Fibroblast of gingiva (primary cell): ENCODE measurements at regions not wholly inside any gene's neighbourhood (a gene's known extent, or its start where the extent isn't known, plus 50 kb on each side); places are given as distances from the start of the nearest gene placed in this dataset.
"Not testable (repeated sequence)": the region's sequence is repeated elsewhere in the genome, so short reads cannot be mapped to it uniquely, and the experiment has no call there.

Experiments
- DNase-seq: peaks from one replicate; pipeline ENCODE4 v3.0.0-alpha.2; 2011; ENCODE audit warnings: low read depth

DNA sequence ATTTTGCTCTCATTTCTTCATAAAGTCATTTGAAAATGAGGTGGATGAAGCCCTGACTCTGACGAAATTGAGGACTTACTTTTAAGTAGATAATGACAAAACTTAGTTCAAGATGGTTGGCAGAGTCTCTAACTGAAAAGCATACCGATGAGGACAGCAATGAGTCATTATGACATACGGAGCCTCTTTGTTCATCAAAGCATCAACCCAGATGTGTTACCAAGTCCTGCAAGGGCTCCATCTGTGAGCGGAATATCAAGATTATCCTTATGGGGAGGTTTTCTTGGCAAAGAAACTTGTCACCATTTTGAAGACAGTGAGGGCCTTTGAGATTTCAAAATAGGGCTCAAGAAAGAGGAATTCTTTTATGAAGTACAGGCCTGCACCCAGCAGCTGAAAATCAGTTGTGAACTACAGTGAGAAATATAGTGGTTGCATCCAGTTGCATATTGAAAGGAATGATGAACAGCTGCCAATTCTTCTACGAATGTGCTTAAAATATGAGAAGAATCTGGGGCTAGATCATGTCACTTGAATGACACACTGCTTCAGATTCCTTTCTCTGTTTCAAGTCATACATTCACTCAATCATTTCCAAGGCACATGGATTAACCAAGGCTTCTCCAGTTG lies 86.6 kb upstream of the SLC24A2 start:
- DNase-seq = no peak

DNA sequence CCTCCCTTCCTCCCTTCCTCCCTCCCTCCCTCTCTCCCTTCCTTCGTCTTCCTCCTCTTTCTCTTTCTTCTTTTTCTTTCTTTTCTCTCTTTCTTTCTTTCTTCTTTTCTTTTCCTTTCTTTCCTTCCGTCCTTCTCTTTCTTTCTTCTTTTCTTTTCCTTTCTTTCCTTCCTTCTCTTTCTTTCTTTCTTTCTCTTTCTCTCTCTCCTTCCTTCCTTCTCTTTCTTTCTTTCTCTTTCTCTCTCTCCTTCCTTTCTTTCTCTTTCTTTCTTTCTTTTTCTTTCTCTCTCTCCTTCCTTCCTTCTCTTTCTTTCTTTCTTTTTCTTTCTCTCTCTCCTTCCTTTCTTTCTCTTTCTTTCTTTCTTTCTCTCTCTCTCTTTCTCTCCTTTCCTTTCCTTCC lies 84.4 kb upstream of the SLC24A2 start:
- not testable (repeated sequence) for DNase-seq

DNA sequence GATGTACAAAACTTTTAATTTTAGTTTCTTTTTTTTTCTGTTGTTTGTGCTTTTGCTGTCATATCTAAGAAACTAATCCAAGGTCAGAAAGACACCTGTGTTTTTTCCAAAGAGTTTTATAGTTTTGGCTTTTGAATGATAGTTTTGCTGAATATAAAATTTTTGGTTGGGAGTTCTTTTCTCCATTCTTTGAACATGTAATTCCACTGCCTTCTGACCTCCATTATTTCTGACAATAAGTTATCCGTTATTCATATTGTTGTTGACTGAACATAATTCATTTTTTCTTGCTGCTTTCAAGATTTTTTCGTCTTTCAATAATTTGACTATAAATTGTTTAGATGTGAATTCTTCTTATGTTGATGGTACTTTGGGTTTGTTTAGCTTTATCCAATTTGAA lies 82.2 kb upstream of the SLC24A2 start:
- DNase-seq = no peak

DNA sequence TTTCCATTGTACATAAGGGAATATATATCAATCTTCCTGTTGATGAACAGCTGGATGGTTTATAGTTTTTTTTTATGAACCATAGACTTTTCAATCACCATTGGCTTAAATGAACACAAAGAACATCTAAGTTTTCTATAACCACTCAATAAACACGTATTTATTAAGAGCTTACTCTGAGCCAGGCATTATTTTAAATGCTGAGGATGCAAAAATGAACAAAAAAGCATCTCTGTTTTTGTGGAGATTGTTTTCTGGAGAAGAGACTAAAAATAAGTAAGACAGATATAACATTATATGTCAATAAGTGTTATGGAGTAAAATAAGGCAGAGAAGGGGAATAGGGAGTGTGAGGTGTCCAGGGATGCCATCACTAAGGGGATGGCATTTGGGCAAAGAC lies 52.1 kb upstream of the SLC24A2 start:
- no peak for DNase-seq
